DND-41 (cell line): ENCODE measurements at regions not wholly inside any gene's neighbourhood (a gene's known extent, or its start where the extent isn't known, plus 50 kb on each side); places are given as distances from the start of the nearest gene placed in this dataset.

Source experiments
- ATAC-seq: fragments of 200-7000 bp; cut with Tn5 transposase; 3 replicates; pipeline ENCODE4 v1.9.1; 2021; ENCODE audit warnings: low read depth; ENCODE audit not compliant: insufficient read depth
- DNase-seq: peaks from one replicate; pipeline ENCODE4 v3.0.0-alpha.2; 2020
- H2AFZ ChIP-seq: 2 replicates; pipeline ENCODE4 v1.6.0; 2012; ENCODE audit warnings: low read depth, low read length
- H3K27ac ChIP-seq: 2 replicates; pipeline ENCODE4 v1.5.1; 2012; ENCODE audit warnings: low read length, inconsistent platforms
- H3K27me3 ChIP-seq: fragments of 200-600 bp; sonication (generic); 2 replicates; pipeline ENCODE4 v1.6.0; 2012; ENCODE audit warnings: low read length, mild to moderate bottlenecking, inconsistent platforms; ENCODE audit not compliant: insufficient read depth, poor library complexity
- H3K36me3 ChIP-seq: 2 replicates; pipeline ENCODE4 v1.5.1; 2012; ENCODE audit warnings: low read length, inconsistent platforms; ENCODE audit not compliant: insufficient read depth
- H3K4me1 ChIP-seq: 2 replicates; pipeline ENCODE4 v1.5.1; 2012; ENCODE audit warnings: mild to moderate bottlenecking, low read length; ENCODE audit not compliant: insufficient read depth
- H3K4me2 ChIP-seq: 2 replicates; pipeline ENCODE4 v1.6.0; 2012; ENCODE audit warnings: mild to moderate bottlenecking, moderate library complexity, low read length, inconsistent platforms; ENCODE audit not compliant: insufficient read depth
- H3K4me3 ChIP-seq, 2 experiments: fragments of 200-600 bp in 1 of 2; shearing (Covaris generic) in 1 of 2; 2 replicates each; pipeline ENCODE4 v1.5.1; 2012 to 2016; ENCODE audit warnings: inconsistent platforms in 2 of 2, low read length in 2 of 2, mild to moderate bottlenecking in 2 of 2, low read depth in 1 of 2, moderate library complexity in 1 of 2
- H3K79me2 ChIP-seq: 2 replicates; pipeline ENCODE4 v1.6.0; 2012; ENCODE audit warnings: low read length, inconsistent platforms; ENCODE audit not compliant: insufficient read depth
- H3K9ac ChIP-seq: 2 replicates; pipeline ENCODE4 v1.6.0; 2012; ENCODE audit warnings: low read depth, mild to moderate bottlenecking, inconsistent platforms, low read length, moderate library complexity
- H3K9me3 ChIP-seq: 2 replicates; pipeline ENCODE4 v1.5.1; 2012; ENCODE audit warnings: low read length, moderate library complexity, mild to moderate bottlenecking, inconsistent platforms; ENCODE audit not compliant: insufficient read depth, severe bottlenecking
- H4K20me1 ChIP-seq: 2 replicates; pipeline ENCODE4 v1.6.0; 2012; ENCODE audit warnings: low read length; ENCODE audit not compliant: insufficient read depth
- CTCF ChIP-seq: IDR thresholded peaks from 2 replicates; pipeline ENCODE4 v1.5.1; 2012; ENCODE audit warnings: borderline replicate concordance, low read length, moderate library complexity, mild to moderate bottlenecking; ENCODE audit not compliant: poor library complexity, severe bottlenecking; ENCODE audit errors: extremely low read depth
- EZH2 ChIP-seq: IDR thresholded peaks from 3 replicates; pipeline ENCODE4 v1.6.1; 2012; ENCODE audit warnings: borderline replicate concordance, low read depth, mild to moderate bottlenecking, moderate library complexity, low read length, inconsistent platforms; ENCODE audit not compliant: severe bottlenecking

GRCh38 chr20:8952721-8953120 lies 116.2 kb upstream of the PLCB4 start:
- DNase-seq, result no peak
- no peak for TF ChIP-seq EZH2
- TF ChIP-seq CTCF, result no peak
- no peak overlapping the region for H2AFZ ChIP-seq

GRCh38 chr20:8953300-8953699 lies 115.6 kb upstream of the PLCB4 start:
- TF ChIP-seq EZH2 (no peak), CTCF (peak; percentile 14)
- no peaks in the 10 kb centered on the region for H3K36me3 ChIP-seq
- H3K4me2 ChIP-seq, result no peak overlapping the region
- no peaks in the 10 kb centered on the region for H3K79me2 ChIP-seq
- no peak overlapping the region for H3K9ac ChIP-seq
- H3K4me3 ChIP-seq, result no peak overlapping the region
- no peak for DNase-seq
- no peak for ATAC-seq
- no peak overlapping the region for H2AFZ ChIP-seq
- H3K4me1 ChIP-seq, result no peaks in the 10 kb centered on the region
- no peaks in the 10 kb centered on the region for H3K27me3 ChIP-seq
- no peak overlapping the region for H3K27ac ChIP-seq
- H3K9me3 ChIP-seq, result no peaks in the 10 kb centered on the region
- H4K20me1 ChIP-seq, result no peaks in the 10 kb centered on the region

More at GRCh38 chr20:8952721-8953120, 116.2 kb upstream of the PLCB4 start:
- H3K79me2 ChIP-seq, result no peaks in the 10 kb centered on the region
- H3K4me1 ChIP-seq, result no peaks in the 10 kb centered on the region
- no peak for ATAC-seq
- H3K4me3 ChIP-seq, result no peak overlapping the region
- no peaks in the 10 kb centered on the region for H3K27me3 ChIP-seq
- no peak overlapping the region for H3K27ac ChIP-seq
- no peaks in the 10 kb centered on the region for H3K36me3 ChIP-seq
- H3K9me3 ChIP-seq, result no peaks in the 10 kb centered on the region
- H4K20me1 ChIP-seq, result no peaks in the 10 kb centered on the region
- no peak overlapping the region for H3K9ac ChIP-seq
- H3K4me2 ChIP-seq, result no peak overlapping the region

GRCh38 chr20:8960241-8960640 lies 108.6 kb upstream of the PLCB4 start:
- DNase-seq (no peak), ATAC-seq (no peak)
- Histone ChIP-seq H3K4me2 (no peak overlapping the region), H4K20me1 (no peaks in the 10 kb centered on the region), H3K4me3 (no peak overlapping the region), H3K27ac (no peak overlapping the region), H2AFZ (no peak overlapping the region), H3K27me3 (no peaks in the 10 kb centered on the region), H3K4me1 (no peaks in the 10 kb centered on the region), H3K9ac (no peak overlapping the region), H3K79me2 (no peaks in the 10 kb centered on the region), H3K36me3 (no peaks in the 10 kb centered on the region), H3K9me3 (no peaks in the 10 kb centered on the region)
- TF ChIP-seq CTCF, result no peak
- TF ChIP-seq EZH2, result no peak

- no peak overlapping the region for H3K4me2 ChIP-seq
- no peak for TF ChIP-seq EZH2
- TF ChIP-seq CTCF, result no peak
- no peaks in the 10 kb centered on the region for H3K36me3 ChIP-seq
- no peak for ATAC-seq
- H3K27ac ChIP-seq, result no peak overlapping the region
- H3K27me3 ChIP-seq, result no peaks in the 10 kb centered on the region
- DNase-seq, result no peak
- H3K79me2 ChIP-seq, result no peaks in the 10 kb centered on the region
- H3K4me3 ChIP-seq, result no peak overlapping the region
- no peak overlapping the region for H3K9ac ChIP-seq
- H4K20me1 ChIP-seq, result no peaks in the 10 kb centered on the region
- H3K4me1 ChIP-seq, result no peaks in the 10 kb centered on the region
- no peaks in the 10 kb centered on the region for H3K9me3 ChIP-seq
- H2AFZ ChIP-seq, result no peak overlapping the region
These were observed 105.6 kb upstream of the PLCB4 start for GRCh38 chr20:8963330-8963729.
